Stimulated activated CD4-positive, alpha-beta T cell treated with anti-CD3 and anti-CD28 coated beads, TNF-alpha, amount 100 ng/mL, for 1 hour (primary cell): ENCODE measurements at regions not wholly inside any gene's neighbourhood (a gene's known extent, or its start where the extent isn't known, plus 50 kb on each side); places are given as distances from the start of the nearest gene placed in this dataset.

Experiments used
- DNase-seq, 3 donors: peaks; one replicate each; pipeline ENCODE4 v3.0.0-alpha.2; 2020; ENCODE audit warnings: low read depth in 3 of 3, low spot score in 1 of 3

- no peak for DNase-seq
These were observed 650.0 kb downstream of the BRD1 start for GRCh38 chr22:49177666-49178065.

GRCh38 chr22:49176956-49177355, 650.7 kb downstream of the BRD1 start:
- DNase-seq: no peak

DNA sequence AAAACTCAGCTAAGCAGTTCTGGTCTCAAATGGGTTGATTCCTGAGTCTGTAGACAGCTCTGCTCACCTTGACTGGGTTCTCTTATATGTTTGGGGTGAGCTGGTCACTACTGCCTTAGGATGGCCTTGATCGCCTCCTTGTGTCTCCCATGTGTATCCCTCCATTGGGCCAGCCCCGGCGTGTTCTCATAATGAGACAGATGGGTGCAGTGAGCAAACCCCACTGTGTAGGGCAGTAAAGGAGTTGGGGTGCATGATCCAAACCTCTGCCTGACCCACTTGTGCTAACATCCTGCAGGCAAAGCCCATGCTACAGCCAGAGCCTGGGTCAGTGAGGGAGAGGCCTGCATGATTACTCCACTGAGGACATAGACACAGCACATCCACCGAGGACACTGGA, 657.6 kb downstream of the BRD1 start:
- no peak for DNase-seq

- DNase-seq: no peak
These were observed 658.5 kb downstream of the BRD1 start for GRCh38 chr22:49169074-49169744.

DNA sequence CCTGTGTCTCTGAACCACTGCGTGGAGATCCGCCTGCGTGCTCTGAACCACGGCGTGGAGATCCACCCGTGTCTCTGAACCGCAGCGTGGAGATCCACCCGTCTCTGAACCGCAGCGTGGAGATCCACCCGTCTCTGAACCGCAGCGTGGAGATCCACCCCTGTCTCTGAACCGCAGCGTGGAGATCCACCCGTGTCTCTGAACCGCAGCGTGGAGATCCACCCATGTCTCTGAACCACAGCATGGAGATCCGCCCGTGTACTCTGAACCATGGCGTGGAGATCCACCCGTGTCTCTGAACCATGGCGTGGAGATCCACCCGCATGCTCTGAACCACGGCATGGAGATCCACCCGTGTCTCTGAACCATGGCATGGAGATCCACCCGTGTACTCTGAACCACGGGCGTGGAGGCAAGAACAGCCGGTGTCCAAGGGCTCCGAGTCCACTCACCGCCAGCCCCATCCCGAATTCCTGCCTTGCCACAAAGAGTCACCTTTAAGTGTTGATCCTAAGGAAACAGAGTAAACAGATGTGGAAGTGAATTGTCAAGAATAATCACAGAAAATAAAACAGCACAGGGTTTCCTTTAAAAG, 659.4 kb downstream of the BRD1 start:
- DNase-seq: no peak

- DNase-seq: no peak
These were observed 660.9 kb downstream of the BRD1 start for GRCh38 chr22:49166746-49167145.

DNA sequence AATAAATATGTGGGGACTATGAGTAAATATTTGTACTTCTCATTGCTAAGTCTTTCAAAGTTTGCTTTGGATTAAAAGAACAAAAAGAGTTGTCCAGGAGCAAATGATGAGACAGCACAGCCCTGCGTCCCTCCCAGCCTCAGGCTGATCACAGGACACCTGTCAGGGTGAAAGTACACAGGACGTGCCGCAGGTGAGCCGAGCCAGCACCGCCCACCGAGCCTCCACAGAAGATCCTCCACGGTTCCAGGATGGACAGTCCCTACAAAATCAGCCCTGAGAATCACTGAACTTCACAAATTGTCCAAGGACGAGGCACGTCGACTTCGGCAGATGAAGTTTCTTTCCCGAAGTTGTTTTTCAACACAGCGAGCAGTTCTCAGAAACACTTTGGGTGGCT, 661.5 kb downstream of the BRD1 start:
- DNase-seq: no peak

DNA sequence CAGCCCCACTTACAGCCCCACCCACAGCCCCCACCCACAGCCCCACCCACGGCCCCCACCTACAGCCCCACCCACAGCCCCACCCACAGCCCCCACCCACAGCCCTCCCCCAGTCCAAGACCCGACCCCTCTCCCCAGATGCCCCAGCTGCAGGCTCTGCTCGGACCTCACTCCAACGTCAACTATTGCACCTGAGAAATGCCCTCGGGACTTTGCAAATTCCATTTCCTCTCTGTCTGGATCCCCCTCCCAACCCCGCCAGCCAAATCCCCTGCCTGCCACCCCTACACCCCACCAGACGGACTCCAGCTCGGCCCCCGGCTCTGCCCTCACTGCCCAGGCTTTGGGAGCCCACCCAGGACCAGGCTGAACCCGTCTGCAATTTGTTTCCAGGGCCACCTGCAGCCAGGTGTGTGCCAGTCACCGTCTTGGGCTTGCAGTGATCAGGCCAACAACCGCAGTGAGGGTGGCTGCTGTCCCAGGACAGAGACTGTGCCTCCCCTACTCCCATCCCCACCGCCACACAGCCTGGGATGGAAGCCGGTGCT, 662.8 kb downstream of the BRD1 start:
- no peak for DNase-seq

DNA sequence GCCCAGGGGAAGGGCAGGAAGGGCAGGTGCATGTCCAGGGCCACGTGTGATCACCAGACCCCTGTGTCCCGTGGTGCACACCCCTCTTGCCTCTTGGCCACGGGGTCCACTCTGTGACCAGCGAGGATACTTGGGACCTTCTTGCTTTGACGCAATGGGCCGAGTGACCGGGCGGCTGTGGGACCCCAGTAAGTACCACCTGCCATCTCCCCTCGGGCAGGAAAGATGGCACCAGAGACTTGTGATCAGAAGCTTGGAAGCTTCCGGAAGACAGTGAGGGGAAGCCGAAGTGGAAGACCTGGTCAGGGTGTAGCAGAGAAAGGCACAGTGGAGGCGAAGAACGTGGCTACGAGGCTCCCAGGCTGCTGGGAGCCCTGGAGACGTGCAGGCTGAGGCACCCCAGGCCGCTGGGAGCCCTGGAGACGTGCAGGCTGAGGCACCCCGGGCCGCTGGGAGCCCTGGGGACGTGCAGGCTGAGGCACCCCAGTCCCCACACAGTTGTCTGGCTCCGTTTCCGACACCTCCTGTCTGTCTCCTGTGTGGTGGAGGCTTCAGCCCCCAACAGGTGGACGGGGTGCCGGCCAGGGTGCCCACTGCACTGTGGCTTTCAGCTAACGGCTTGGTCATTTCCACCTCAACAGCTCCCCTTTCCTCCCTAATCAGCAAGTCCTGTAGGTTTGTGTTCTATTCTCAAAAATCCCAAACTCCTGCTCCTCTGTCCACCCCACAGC, 663.5 kb downstream of the BRD1 start:
- no peak for DNase-seq

- DNase-seq: no peak
These were observed 664.3 kb downstream of the BRD1 start for GRCh38 chr22:49163258-49163959.

DNA sequence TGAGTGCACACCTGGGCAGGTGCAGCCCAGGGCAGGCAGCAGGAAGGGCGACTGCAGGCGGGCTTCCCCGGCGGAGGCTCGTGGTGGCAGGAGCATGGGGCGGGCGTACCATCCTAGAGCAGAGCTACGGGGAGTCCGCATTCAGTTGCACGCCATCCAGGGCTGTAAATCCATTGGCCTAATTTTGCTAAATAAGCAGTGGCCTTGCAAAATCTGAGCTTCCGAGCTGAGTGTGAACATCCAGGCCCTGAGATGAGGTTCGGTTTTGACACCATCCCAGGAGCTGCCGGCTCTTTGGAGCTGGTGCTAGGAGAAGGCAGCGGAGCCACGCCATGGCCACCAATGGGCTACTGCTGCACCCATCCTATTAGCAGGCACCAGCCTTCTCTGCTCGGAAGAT, 664.8 kb downstream of the BRD1 start:
- DNase-seq: no peak

DNA sequence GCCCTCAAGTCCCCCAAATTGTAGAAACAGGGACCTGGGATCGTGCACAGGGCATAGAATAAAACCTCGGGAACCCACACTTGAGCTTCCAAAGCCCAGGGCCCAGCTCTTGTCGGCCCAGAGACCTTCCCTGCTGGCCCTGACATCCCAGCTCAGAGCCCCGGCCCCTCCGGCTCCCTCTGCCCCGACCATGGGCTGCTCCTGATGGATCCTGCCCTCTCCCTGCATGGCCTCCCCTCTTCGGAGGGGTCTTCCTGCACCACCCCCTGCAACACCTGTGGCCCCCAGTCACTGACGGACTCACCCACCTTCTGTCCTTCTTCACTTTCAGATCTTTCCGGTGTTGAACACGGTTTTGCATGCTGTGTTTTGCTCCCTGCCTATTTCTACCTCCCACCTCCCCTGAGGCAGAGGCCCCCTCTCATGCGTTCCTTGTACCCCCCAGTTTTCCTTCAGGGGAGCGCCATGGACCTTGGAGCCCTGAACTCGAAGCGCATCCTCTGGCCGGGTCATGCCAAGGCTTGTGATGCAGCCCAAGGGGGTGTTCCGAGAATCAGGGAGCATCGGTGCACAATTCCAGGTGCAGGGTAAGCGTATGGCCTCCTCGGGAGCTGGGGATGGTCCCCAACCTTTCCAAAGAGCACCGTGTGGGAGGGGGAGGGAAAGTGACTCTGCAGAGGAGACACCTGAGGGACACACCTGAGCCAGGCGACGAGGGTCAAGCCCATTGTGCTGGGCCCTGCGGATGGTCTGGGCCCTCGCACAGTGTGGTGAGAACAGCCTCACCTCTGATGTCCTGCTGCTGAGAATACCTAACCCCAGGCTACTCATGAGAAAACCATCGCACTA, 666.4 kb downstream of the BRD1 start:
- no peak for DNase-seq

GRCh38 chr22:49160261-49161001, 667.2 kb downstream of the BRD1 start:
- no peak for DNase-seq

DNA sequence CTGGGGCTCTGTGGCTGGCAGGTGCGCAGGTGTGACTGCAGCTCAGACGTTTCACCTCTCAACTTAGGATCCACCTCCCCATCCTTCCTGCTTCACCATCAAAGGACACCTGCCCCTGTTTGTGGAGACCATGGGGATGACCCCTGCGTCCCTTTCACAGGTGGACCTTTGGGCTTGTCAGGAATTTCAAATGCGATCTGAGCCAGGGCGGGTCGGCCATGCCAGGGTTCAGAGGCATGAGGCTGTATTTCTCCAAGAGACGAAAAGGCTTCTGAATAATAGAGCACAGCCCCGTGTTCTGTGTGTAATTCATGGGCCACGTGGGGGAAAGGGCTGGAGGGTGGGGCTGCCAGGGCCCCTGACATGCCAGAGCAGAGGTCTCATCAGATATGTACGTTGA, 668.0 kb downstream of the BRD1 start:
- DNase-seq: no peak

- DNase-seq: no peak
These were observed 668.7 kb downstream of the BRD1 start for GRCh38 chr22:49158741-49159564.

- DNase-seq: no peak
These were observed 669.9 kb downstream of the BRD1 start for GRCh38 chr22:49157529-49158339.

GRCh38 chr22:49156662-49157285, 670.9 kb downstream of the BRD1 start:
- no peak for DNase-seq
